HAP-1 (cell line): ENCODE measurements at regions not wholly inside any gene's neighbourhood (a gene's known extent, or its start where the extent isn't known, plus 50 kb on each side); places are given as distances from the start of the nearest gene placed in this dataset.

ENCODE experiments used
- DNase-seq, 2 experiments: peaks; one replicate each; pipeline ENCODE4 v3.0.0-alpha.2; 2016 to 2020; ENCODE audit warnings: low spot score in 2 of 2
- H3K27me3 ChIP-seq: fragments of 250-450 bp; sonication (Bioruptor Pico); 2 replicates; pipeline ENCODE4 v1.5.1; 2020; ENCODE audit warnings: low read depth, mild to moderate bottlenecking, moderate library complexity
- H3K36me3 ChIP-seq: fragments of 250-450 bp; sonication (Bioruptor Pico); replicated peaks from 2 replicates; pipeline ENCODE4 v1.5.1; 2020; ENCODE audit warnings: mild to moderate bottlenecking
- H3K4me1 ChIP-seq: fragments of 250-450 bp; sonication (Bioruptor Pico); 2 replicates; pipeline ENCODE4 v1.5.1; 2020; ENCODE audit warnings: mild to moderate bottlenecking
- H3K4me3 ChIP-seq: fragments of 250-450 bp; sonication (Bioruptor Pico); 2 replicates; pipeline ENCODE4 v1.5.1; 2020; ENCODE audit warnings: mild to moderate bottlenecking, moderate library complexity
- H3K9me3 ChIP-seq: fragments of 250-450 bp; sonication (Bioruptor Pico); 2 replicates; pipeline ENCODE4 v1.5.1; 2020; ENCODE audit warnings: mild to moderate bottlenecking, moderate library complexity
- in situ Hi-C: fragments of 300-500 bp; cut with MboI; formaldehyde crosslinking; loops from 3 replicates; pipeline ENCODE4 v1.14.3; 2020; ENCODE audit warnings: low sequenced_read_pairs, inconsistent platforms, mixed read lengths

DNA sequence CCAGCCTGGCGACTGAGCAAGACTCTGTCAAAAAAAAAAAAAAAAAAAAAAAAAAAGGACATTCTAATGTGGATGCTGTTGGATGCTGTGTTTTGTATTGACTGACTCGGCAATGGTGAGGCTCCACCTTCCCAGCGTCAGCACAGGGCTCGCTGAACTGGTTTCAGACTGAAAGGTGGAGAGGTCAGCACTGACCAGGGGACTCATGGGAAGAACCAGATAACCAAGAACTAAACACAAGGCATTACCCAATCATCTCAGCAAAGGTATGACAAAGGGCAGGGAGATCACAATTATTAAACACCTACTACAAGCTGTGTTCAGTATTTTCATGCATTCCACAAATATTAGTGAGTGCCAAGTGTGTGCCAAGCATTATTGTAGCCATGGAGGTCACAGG lies 103.2 kb downstream of the LRATD1 start:
- no peak for DNase-seq
- H3K4me3 ChIP-seq, result no peak overlapping the region
- in situ Hi-C loops, result no loop called here
- H3K9me3 ChIP-seq, result no peaks in the 10 kb centered on the region
- no peaks in the 10 kb centered on the region for H3K4me1 ChIP-seq
- H3K27me3 ChIP-seq, result no peaks in the 10 kb centered on the region
- no peaks in the 10 kb centered on the region for H3K36me3 ChIP-seq

GRCh38 chr2:14737201-14737600 lies 104.7 kb downstream of the LRATD1 start:
- no peaks in the 10 kb centered on the region for H3K9me3 ChIP-seq
- in situ Hi-C loops, result no loop called here
- no peak for DNase-seq

DNA sequence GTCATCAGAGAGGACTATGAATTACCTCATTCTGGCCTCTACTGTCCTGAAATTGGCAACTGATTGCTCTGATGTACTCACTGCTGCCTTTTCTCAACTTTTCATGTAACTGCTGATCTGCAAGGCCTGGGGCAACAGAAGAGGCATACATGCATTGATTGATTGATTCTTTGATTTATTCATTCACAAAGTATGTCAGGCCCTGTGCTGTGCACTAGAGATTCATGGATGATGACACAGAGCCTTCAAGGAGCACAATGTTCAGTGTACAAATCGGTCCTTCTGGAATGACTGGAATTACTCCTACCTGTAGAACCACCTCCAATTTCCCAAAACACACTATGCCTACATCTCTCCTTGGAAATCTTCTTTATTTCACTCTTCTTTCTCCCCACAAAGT lies 111.3 kb downstream of the LRATD1 start:
- no peaks in the 10 kb centered on the region for H3K27me3 ChIP-seq
- H3K4me3 ChIP-seq, result no peak overlapping the region
- H3K36me3 ChIP-seq, result no peaks in the 10 kb centered on the region
- H3K9me3 ChIP-seq, result no peaks in the 10 kb centered on the region
- no peaks in the 10 kb centered on the region for H3K4me1 ChIP-seq
- no peak for DNase-seq
- in situ Hi-C loops, result no loop called here

More at GRCh38 chr2:14737201-14737600, 104.7 kb downstream of the LRATD1 start:
- Histone ChIP-seq H3K27me3 (no peaks in the 10 kb centered on the region), H3K36me3 (no peaks in the 10 kb centered on the region), H3K4me1 (no peaks in the 10 kb centered on the region), H3K4me3 (no peak overlapping the region)

GRCh38 chr2:14745288-14746076 lies 113.0 kb downstream of the LRATD1 start:
- no peaks in the 10 kb centered on the region for H3K27me3 ChIP-seq
- no peaks in the 10 kb centered on the region for H3K9me3 ChIP-seq
- no peaks in the 10 kb centered on the region for H3K36me3 ChIP-seq
- no peak overlapping the region for H3K4me3 ChIP-seq
- in situ Hi-C loops, result no loop called here
- no peaks in the 10 kb centered on the region for H3K4me1 ChIP-seq
- DNase-seq, result no peak

DNA sequence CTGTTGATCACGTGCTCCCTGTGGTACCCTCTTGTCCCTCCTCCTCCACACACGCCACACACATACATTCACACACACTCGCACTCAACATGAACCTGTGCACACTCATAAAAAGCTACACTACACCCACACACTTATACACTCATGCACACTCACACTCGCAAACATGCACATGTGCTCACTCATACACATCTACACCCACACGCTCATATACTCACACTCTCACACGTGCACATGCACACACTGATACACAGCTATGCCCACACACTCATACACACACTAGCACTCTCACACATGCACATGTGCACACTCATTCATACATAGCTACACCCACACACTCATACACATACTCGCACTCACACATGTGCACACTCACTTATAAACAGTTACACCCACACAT lies 113.6 kb downstream of the LRATD1 start:
- no peak overlapping the region for H3K4me3 ChIP-seq
- in situ Hi-C loops, result no loop called here
- H3K9me3 ChIP-seq, result no peaks in the 10 kb centered on the region
- no peaks in the 10 kb centered on the region for H3K27me3 ChIP-seq
- no peaks in the 10 kb centered on the region for H3K36me3 ChIP-seq
- H3K4me1 ChIP-seq, result no peaks in the 10 kb centered on the region
- no peak for DNase-seq

DNA sequence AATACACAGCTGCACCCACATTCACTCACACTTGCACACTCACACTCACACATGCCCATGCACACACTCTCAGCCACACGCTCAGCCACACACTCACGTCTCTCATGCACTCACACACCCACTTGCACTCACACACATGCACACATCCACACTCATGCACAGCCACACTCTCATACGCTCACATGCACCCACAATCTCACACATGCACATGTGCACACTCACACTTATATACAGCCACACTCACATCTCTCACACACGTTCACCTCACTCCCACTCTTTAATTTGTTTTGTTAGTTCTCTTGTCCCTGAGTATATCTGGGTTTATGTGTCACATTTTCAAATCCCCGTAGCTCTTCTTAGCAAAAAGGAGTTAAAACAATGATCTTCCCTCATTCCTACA lies 114.9 kb downstream of the LRATD1 start:
- in situ Hi-C loops, result no loop called here
- DNase-seq, result no peak
- Histone ChIP-seq H3K4me3 (no peak overlapping the region), H3K27me3 (no peaks in the 10 kb centered on the region), H3K9me3 (no peaks in the 10 kb centered on the region), H3K4me1 (no peaks in the 10 kb centered on the region), H3K36me3 (no peaks in the 10 kb centered on the region)

DNA sequence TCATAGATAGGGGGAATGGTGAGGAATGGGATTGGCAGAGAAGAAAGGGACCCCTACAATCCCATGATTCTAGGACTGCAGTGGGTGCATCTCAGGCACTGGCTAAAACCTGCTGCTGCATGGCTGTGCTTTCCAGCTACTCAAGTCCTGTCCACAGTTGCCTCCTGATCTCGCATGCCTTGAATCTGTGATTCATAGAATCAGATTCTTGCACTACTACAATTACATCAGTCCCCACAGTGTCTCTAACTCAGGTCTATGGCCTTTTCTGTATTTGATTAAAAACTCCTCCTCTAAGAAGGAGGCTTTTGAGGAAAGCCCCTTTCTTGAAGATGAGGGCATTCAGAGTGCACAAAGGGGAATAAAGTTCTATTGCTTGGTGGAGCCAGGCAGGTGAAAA lies 117.4 kb downstream of the LRATD1 start:
- H3K27me3 ChIP-seq, result no peaks in the 10 kb centered on the region
- no peaks in the 10 kb centered on the region for H3K36me3 ChIP-seq
- H3K9me3 ChIP-seq, result no peaks in the 10 kb centered on the region
- no peaks in the 10 kb centered on the region for H3K4me1 ChIP-seq
- DNase-seq, result no peak
- in situ Hi-C loops, result no loop called here
- H3K4me3 ChIP-seq, result no peak overlapping the region

GRCh38 chr2:14750433-14750832 lies 117.9 kb downstream of the LRATD1 start:
- Histone ChIP-seq H3K36me3 (no peaks in the 10 kb centered on the region), H3K4me3 (no peak overlapping the region), H3K9me3 (no peaks in the 10 kb centered on the region), H3K4me1 (no peaks in the 10 kb centered on the region), H3K27me3 (no peaks in the 10 kb centered on the region)
- DNase-seq, result no peak
- in situ Hi-C loops, result no loop called here

GRCh38 chr2:14751581-14751980 lies 119.1 kb downstream of the LRATD1 start:
- H3K27me3 ChIP-seq, result no peaks in the 10 kb centered on the region
- no peaks in the 10 kb centered on the region for H3K4me1 ChIP-seq
- no peaks in the 10 kb centered on the region for H3K36me3 ChIP-seq
- in situ Hi-C loops, result no loop called here
- H3K9me3 ChIP-seq, result no peaks in the 10 kb centered on the region
- DNase-seq, result no peak
- no peak overlapping the region for H3K4me3 ChIP-seq

GRCh38 chr2:14752295-14752694 lies 119.8 kb downstream of the LRATD1 start:
- in situ Hi-C loops, result no loop called here
- no peak for DNase-seq
- Histone ChIP-seq H3K4me3 (no peak overlapping the region), H3K36me3 (no peaks in the 10 kb centered on the region), H3K27me3 (no peaks in the 10 kb centered on the region), H3K4me1 (no peaks in the 10 kb centered on the region), H3K9me3 (no peaks in the 10 kb centered on the region)

- H3K27me3 ChIP-seq, result no peaks in the 10 kb centered on the region
- no peak overlapping the region for H3K4me3 ChIP-seq
- in situ Hi-C loops, result no loop called here
- no peak for DNase-seq
- no peaks in the 10 kb centered on the region for H3K4me1 ChIP-seq
- no peaks in the 10 kb centered on the region for H3K36me3 ChIP-seq
- no peaks in the 10 kb centered on the region for H3K9me3 ChIP-seq
Observed at GRCh38 chr2:14756122-14756541, 123.6 kb downstream of the LRATD1 start.

DNA sequence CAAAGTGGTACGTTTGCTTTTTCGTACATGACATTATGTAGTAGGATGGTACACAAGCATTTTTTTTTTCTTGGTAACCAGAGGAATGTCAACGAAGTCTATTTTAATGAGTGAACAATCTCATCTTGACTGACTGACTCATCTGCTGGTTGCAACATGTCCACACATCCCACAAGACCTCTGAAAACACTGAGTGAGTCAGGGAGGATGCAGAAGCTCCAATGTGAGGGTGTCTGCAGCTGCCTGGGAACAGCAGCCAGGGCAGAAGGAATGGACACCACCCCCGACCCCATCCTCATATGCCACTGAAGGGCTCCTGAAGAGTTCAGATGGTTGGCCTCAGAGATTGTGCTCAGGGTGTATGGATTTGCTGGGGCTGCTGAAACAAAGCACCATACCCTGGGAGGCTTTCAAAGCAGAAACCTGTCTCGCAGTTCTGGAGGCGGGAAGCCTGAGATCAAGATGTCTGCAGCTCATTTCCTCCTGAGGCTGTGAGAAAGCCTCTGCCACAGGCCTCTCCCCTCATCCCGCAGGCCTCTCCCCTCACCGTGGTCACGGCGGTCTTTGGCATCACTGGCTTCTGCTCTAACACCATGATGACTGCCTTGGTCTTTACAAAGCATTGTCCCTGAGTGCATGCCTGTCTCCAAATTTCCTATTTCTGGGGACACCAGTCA lies 124.6 kb downstream of the LRATD1 start:
- Histone ChIP-seq H3K27me3 (no peaks in the 10 kb centered on the region), H3K9me3 (no peaks in the 10 kb centered on the region), H3K4me3 (no peak overlapping the region), H3K4me1 (no peaks in the 10 kb centered on the region), H3K36me3 (no peaks in the 10 kb centered on the region)
- in situ Hi-C loops, result no loop called here
- DNase-seq, result no peak

GRCh38 chr2:14759082-14759481 lies 126.6 kb downstream of the LRATD1 start:
- no peaks in the 10 kb centered on the region for H3K27me3 ChIP-seq
- DNase-seq, result no peak
- no peaks in the 10 kb centered on the region for H3K4me1 ChIP-seq
- H3K9me3 ChIP-seq, result no peaks in the 10 kb centered on the region
- H3K36me3 ChIP-seq, result no peaks in the 10 kb centered on the region
- no peak overlapping the region for H3K4me3 ChIP-seq
- in situ Hi-C loops, result no loop called here

DNA sequence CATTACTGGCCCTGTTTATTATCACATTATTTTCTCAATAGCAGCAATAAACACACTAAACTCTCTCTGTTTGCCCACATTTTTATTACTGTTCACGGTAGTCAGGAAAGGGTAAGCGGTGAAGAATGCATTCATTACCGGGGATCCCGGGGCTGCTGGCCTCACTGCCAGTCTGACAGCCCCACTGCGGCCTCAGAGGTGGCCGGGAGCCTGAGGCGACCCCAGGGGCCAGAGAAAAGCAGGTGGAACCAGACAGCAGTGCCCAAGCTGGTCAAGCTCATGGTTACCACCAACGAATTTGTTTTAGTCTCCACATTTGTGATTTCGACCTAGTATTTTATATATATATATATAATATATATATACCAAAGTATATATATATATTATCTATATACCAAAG lies 127.7 kb downstream of the LRATD1 start:
- no peak for DNase-seq
- no peak overlapping the region for H3K4me3 ChIP-seq
- H3K9me3 ChIP-seq, result no peaks in the 10 kb centered on the region
- H3K27me3 ChIP-seq, result no peaks in the 10 kb centered on the region
- in situ Hi-C loops, result no loop called here
- no peaks in the 10 kb centered on the region for H3K4me1 ChIP-seq
- no peaks in the 10 kb centered on the region for H3K36me3 ChIP-seq
